Right lobe of liver (tissue), 6 donors: ENCODE measurements at regions not wholly inside any gene's neighbourhood (a gene's known extent, or its start where the extent isn't known, plus 50 kb on each side); places are given as distances from the start of the nearest gene placed in this dataset.

Experiments used
- ATAC-seq, 4 donors: fragments of 200-7000 bp; cut with Tn5 transposase; one replicate each; pipeline ENCODE4 v1.9.1; 2020; ENCODE audit warnings: mild to moderate bottlenecking in 4 of 4, moderate library complexity in 4 of 4
- DNase-seq, 3 donors: peaks; one replicate each; pipeline ENCODE4 v3.0.0-alpha.2; 2020
- H3K27ac ChIP-seq, 3 donors: fragments of 200-600 bp; one replicate each; pipeline ENCODE4 v1.8.0; 2022
- H3K27me3 ChIP-seq, 2 donors: fragments of 200-600 bp; one replicate each; pipeline ENCODE4 v1.8.0; 2022
- H3K36me3 ChIP-seq, 4 donors: fragments of 200-600 bp; sonication (generic) in 1 of 4; one replicate each; pipeline versions ENCODE4 v1.5.1 to v1.8.0; 2017 to 2022; ENCODE audit warnings: control low read depth in 1 of 4
- H3K4me1 ChIP-seq, 4 donors: fragments of 200-600 bp; sonication (generic) in 1 of 4; one replicate each; pipeline versions ENCODE4 v1.5.1 to v1.8.0; 2017 to 2022; ENCODE audit warnings: control low read depth in 1 of 4
- H3K4me3 ChIP-seq, 3 donors: fragments of 200-600 bp; one replicate each; pipeline ENCODE4 v1.8.0; 2022
- H3K9me3 ChIP-seq, 4 donors: fragments of 200-600 bp; sonication (generic) in 1 of 4; one replicate each; pipeline versions ENCODE4 v1.5.1 to v1.8.0; 2017 to 2022; ENCODE audit warnings: control low read depth in 1 of 4
- CTCF ChIP-seq, 4 donors: fragments of 200-600 bp in 3 of 4; fragments of 450-650 bp in 1 of 4; IDR thresholded peaks; one replicate each; pipeline versions ENCODE4 v1.5.1 to v1.8.0; 2016 to 2022; ENCODE audit warnings: antibody characterized with exemption in 4 of 4, mild to moderate bottlenecking in 2 of 4
- POLR2A ChIP-seq: fragments of 450-650 bp; IDR thresholded peaks from one replicate; pipeline ENCODE4 v1.6.1; 2017; ENCODE audit warnings: antibody characterized with exemption, mild to moderate bottlenecking
- WGBS: methylation state at CpG from one replicate; pipeline ENCODE4 v1.1.6; 2018; ENCODE audit warnings: low coverage, low lambda C conversion rate; ENCODE audit not compliant: insufficient coverage; ENCODE audit errors: missing lambda C conversion rate; 5-methylcytosine and 5-hydroxymethylcytosine counted together
- intact Hi-C, 2 donors: fragments of 100-400 bp; cut with DNase I; formaldehyde crosslinking; loops; one replicate each; pipeline versions ENCODE4 v1.11.2 to v1.14.1; 2022
- donor health status: DM: no; HTN: yes; CAD: no.
- donor health status: DM: no; HTN: no; CAD: no.
- donor health status: DM: no; HTN: no; CAD: no.
- donor health status: DM: no; HTN: yes; CAD: no.
- donor health status: DM: no; HTN: yes; CAD: no.

- ATAC-seq = no peak
- no peak overlapping the region for H3K27ac ChIP-seq
- H3K4me1 ChIP-seq = no peaks in the 10 kb centered on the region
- intact Hi-C loops = no loop called here
- 25% methylated on average over 2 of the region's 2 CpGs for WGBS
- DNase-seq = no peak
- no peaks in the 10 kb centered on the region for H3K9me3 ChIP-seq
- no peaks in the 10 kb centered on the region for H3K27me3 ChIP-seq
- H3K36me3 ChIP-seq = no peaks in the 10 kb centered on the region
- H3K4me3 ChIP-seq = no peak overlapping the region
- TF ChIP-seq POLR2A (no peak), CTCF (IDR thresholded peaks at IDR 0.05) (no peak)
Measured at GRCh38 chr16:59920054-59920453, 1185.9 kb upstream of the GOT2 start.

- Histone ChIP-seq H3K9me3 (no peaks in the 10 kb centered on the region), H3K27ac (no peak overlapping the region), H3K4me3 (no peak overlapping the region), H3K36me3 (no peaks in the 10 kb centered on the region), H3K4me1 (no peaks in the 10 kb centered on the region), H3K27me3 (no peaks in the 10 kb centered on the region)
- DNase-seq = no peak
- intact Hi-C loops = no loop called here
- WGBS = 28% methylated on average over 1 of the region's 1 CpG
- ATAC-seq = no peak
- TF ChIP-seq POLR2A (no peak), CTCF (IDR thresholded peaks at IDR 0.05) (no peak)
Measured at GRCh38 chr16:59913666-59914065, 1179.5 kb upstream of the GOT2 start.

- TF ChIP-seq CTCF (IDR thresholded peaks at IDR 0.05) = no peak
- no peak for TF ChIP-seq POLR2A
- intact Hi-C loops = no loop called here
- no peak for ATAC-seq
Measured at GRCh38 chr16:59909262-59909661, 1175.1 kb upstream of the GOT2 start.

GRCh38 chr16:59907611-59908010, 1173.5 kb upstream of the GOT2 start:
- 14% methylated on average over 2 of the region's 4 CpGs for WGBS
- Histone ChIP-seq H3K27me3 (no peaks in the 10 kb centered on the region), H3K4me1 (no peaks in the 10 kb centered on the region), H3K9me3 (no peaks in the 10 kb centered on the region), H3K27ac (no peak overlapping the region), H3K36me3 (no peaks in the 10 kb centered on the region), H3K4me3 (no peak overlapping the region)
- intact Hi-C loops = no loop called here
- TF ChIP-seq CTCF (IDR thresholded peaks at IDR 0.05) (no peak), POLR2A (no peak)
- DNase-seq = no peak
- ATAC-seq = no peak

More at GRCh38 chr16:59909262-59909661, 1175.1 kb upstream of the GOT2 start:
- H3K4me3 ChIP-seq = no peak overlapping the region
- H3K4me1 ChIP-seq = no peaks in the 10 kb centered on the region
- H3K27ac ChIP-seq = no peak overlapping the region
- no peaks in the 10 kb centered on the region for H3K27me3 ChIP-seq
- no peak for DNase-seq
- no peaks in the 10 kb centered on the region for H3K9me3 ChIP-seq
- 25% methylated on average over 5 of the region's 5 CpGs for WGBS
- H3K36me3 ChIP-seq = no peaks in the 10 kb centered on the region

- 52% methylated on average over 6 of the region's 6 CpGs for WGBS
- intact Hi-C loops = no loop called here
- no peaks in the 10 kb centered on the region for H3K4me1 ChIP-seq
- H3K9me3 ChIP-seq = no peaks in the 10 kb centered on the region
- no peaks in the 10 kb centered on the region for H3K36me3 ChIP-seq
- H3K27me3 ChIP-seq = peaks cover 0 to 4% of the 10 kb centered on the region in 2 donors
- ATAC-seq (no peak), DNase-seq (no peak)
- H3K27ac ChIP-seq = no peak overlapping the region
- no peak for TF ChIP-seq CTCF (IDR thresholded peaks at IDR 0.05)
- TF ChIP-seq POLR2A = no peak
- no peak overlapping the region for H3K4me3 ChIP-seq
Measured at GRCh38 chr16:59905606-59906005, 1171.5 kb upstream of the GOT2 start.
